ENCODE measurements at regions not wholly inside any gene's neighbourhood (a gene's known extent, or its start where the extent isn't known, plus 50 kb on each side); places are given as distances from the start of the nearest gene placed in this dataset.

DNA sequence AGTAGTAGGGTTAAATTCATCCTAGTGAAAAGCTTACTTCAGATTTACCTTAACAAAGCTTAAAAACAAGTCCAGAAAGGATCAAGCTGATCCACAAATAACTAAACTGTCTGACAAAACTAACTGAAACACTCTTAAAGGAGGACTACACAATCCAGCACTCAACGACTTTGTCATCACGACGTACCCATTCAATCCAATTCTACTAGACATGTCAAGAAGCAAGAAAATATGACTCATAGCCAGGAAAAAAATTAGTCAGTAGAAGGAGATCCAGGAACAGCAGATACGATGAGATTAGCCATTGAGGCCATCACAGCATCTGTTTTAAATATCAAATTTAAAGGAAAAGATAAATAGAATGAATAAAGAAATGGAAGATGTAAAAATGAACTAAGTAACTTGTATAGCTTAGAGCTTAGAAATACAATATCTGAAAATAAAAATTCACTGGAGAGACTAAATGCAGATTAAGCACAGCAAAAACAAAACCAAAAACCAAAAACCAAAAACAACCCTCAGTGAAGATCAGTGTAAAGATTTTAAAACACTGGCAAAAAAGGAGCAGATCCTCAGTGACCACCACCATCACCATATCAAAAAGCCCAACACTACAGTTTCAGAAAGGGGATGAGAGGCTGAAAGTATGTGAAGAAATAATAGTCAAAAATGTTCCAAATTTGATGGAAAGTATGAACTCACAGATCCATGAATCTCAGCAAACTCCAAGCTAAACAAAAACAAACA, 95.0 kb upstream of the CCND2 start:
- Histone ChIP-seq H3K27ac (no peak overlapping the region), H3K36me3 (no peaks in the 10 kb centered on the region), H3K4me1 (no peaks in the 10 kb centered on the region), H3K27me3 (no peaks in the 10 kb centered on the region), H3K4me3 (no peak overlapping the region), H3K9me3 (no peaks in the 10 kb centered on the region)
- no peak for DNase-seq
- intact Hi-C loops (cut with DNase I; ENCODE audit: low total_unique reads) = no loop called here
- TF ChIP-seq CTCF (IDR thresholded peaks at IDR 0.05) (no peak), POLR2A (IDR thresholded peaks at IDR 0.05) (no peak)

GRCh38 chr12:4177262-4177661, 96.3 kb upstream of the CCND2 start:
- intact Hi-C loops (cut with DNase I; ENCODE audit: low total_unique reads) = no loop called here
- Histone ChIP-seq H3K36me3 (no peaks in the 10 kb centered on the region), H3K9me3 (no peaks in the 10 kb centered on the region), H3K4me3 (no peak overlapping the region), H3K27me3 (no peaks in the 10 kb centered on the region), H3K27ac (no peak overlapping the region), H3K4me1 (no peaks in the 10 kb centered on the region)
- DNase-seq = no peak
- no peak for TF ChIP-seq CTCF (IDR thresholded peaks at IDR 0.05)
- no peak for TF ChIP-seq POLR2A (IDR thresholded peaks at IDR 0.05)

DNA sequence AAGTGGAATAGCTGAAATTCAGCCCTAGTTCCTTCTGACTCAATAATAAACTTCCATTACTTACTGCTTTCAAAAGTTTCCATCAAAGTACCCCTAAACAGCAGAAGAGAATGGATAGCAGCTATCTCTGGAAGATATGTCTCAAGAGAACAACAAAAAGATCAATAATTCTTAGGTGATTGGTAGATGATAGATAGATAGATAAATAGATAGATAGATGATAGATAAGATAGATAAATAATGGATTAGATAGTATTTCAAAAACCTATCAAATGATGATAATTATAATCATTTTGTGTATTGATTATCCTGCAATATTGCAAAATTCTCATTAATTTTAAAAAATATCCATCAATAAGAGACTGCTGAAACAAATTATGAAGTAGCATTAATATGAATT, 97.4 kb upstream of the CCND2 start:
- DNase-seq = no peak
- intact Hi-C loops (cut with DNase I; ENCODE audit: low total_unique reads) = no loop called here
- Histone ChIP-seq H3K4me3 (no peak overlapping the region), H3K4me1 (no peaks in the 10 kb centered on the region), H3K36me3 (no peaks in the 10 kb centered on the region), H3K9me3 (no peaks in the 10 kb centered on the region), H3K27me3 (no peaks in the 10 kb centered on the region), H3K27ac (no peak overlapping the region)
- TF ChIP-seq CTCF (IDR thresholded peaks at IDR 0.05) (no peak), POLR2A (IDR thresholded peaks at IDR 0.05) (no peak)

DNA sequence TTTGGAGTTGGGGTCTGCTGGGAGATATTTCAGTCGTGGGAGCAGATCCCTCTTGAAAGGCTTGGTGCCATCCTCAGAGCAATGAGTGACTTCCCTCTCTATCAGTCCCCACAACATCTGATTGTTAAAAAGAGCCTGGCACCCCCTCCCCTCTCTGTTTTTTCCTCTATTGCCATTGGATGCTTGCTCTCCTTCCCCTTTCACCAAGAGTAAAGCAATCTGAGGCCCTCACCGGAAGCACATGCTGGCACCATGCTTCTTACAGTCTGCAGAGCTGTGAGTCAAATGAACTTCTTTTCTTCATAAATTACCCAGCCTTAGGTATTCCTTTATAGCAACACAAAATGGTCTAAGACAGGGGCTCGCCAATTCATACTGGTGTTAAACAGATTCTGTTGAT, 99.1 kb upstream of the CCND2 start:
- Histone ChIP-seq H3K27ac (no peak overlapping the region), H3K9me3 (no peaks in the 10 kb centered on the region), H3K4me3 (no peak overlapping the region), H3K36me3 (no peaks in the 10 kb centered on the region), H3K27me3 (no peaks in the 10 kb centered on the region), H3K4me1 (no peaks in the 10 kb centered on the region)
- intact Hi-C loops (cut with DNase I; ENCODE audit: low total_unique reads) = no loop called here
- DNase-seq = no peak
- TF ChIP-seq CTCF (IDR thresholded peaks at IDR 0.05) = no peak

GRCh38 chr12:4172999-4173398, 100.6 kb upstream of the CCND2 start:
- Histone ChIP-seq H3K4me1 (no peaks in the 10 kb centered on the region), H3K9me3 (no peaks in the 10 kb centered on the region), H3K27me3 (no peaks in the 10 kb centered on the region), H3K27ac (no peak overlapping the region), H3K4me3 (no peak overlapping the region), H3K36me3 (no peaks in the 10 kb centered on the region)
- TF ChIP-seq CTCF (IDR thresholded peaks at IDR 0.05) = no peak
- no peak for TF ChIP-seq POLR2A (IDR thresholded peaks at IDR 0.05)
- DNase-seq = no peak
- intact Hi-C loops (cut with DNase I; ENCODE audit: low total_unique reads) = no loop called here

Measured in uterus (tissue), 3 donors.